Mesendoderm (in vitro differentiated cells): ENCODE measurements at regions not wholly inside any gene's neighbourhood (a gene's known extent, or its start where the extent isn't known, plus 50 kb on each side); places are given as distances from the start of the nearest gene placed in this dataset.

Source experiments
- DNase-seq: peaks from one replicate; pipeline ENCODE4 v3.0.0; 2013
- H2AK5ac ChIP-seq: 2 replicates; pipeline ENCODE4 v1.6.1; 2013; ENCODE audit warnings: low read length, inconsistent platforms
- H2BK120ac ChIP-seq: 2 replicates; pipeline ENCODE4 v1.6.1; 2013; ENCODE audit warnings: low read depth, mild to moderate bottlenecking, low read length, moderate library complexity, mixed read lengths
- H2BK15ac ChIP-seq: replicated peaks from 2 replicates; pipeline ENCODE4 v1.6.1; 2013; ENCODE audit warnings: low read depth, mild to moderate bottlenecking, moderate library complexity
- H2BK5ac ChIP-seq: 2 replicates; pipeline ENCODE4 v1.6.1; 2013; ENCODE audit warnings: low read length, inconsistent platforms
- H3K18ac ChIP-seq: 2 replicates; pipeline ENCODE4 v1.6.1; 2013; ENCODE audit warnings: mild to moderate bottlenecking, low read length, mixed read lengths
- H3K23ac ChIP-seq: one replicate; pipeline ENCODE4 v1.6.1; 2013; ENCODE audit warnings: low read length
- H3K27ac ChIP-seq: 2 replicates; pipeline ENCODE4 v1.5.1; 2013; ENCODE audit warnings: low read depth, mild to moderate bottlenecking, inconsistent platforms, low read length, moderate library complexity
- H3K27me3 ChIP-seq: 2 replicates; pipeline ENCODE4 v1.6.1; 2013; ENCODE audit warnings: low read length, control low read depth, mild to moderate bottlenecking, inconsistent platforms; ENCODE audit not compliant: insufficient read depth, poor library complexity
- H3K36me3 ChIP-seq: 2 replicates; pipeline ENCODE4 v1.6.1; 2013; ENCODE audit warnings: low read length, inconsistent platforms; ENCODE audit not compliant: control insufficient read depth, insufficient read depth
- H3K4ac ChIP-seq: one replicate; pipeline ENCODE4 v1.6.1; 2013; ENCODE audit warnings: low read depth, mild to moderate bottlenecking, low read length, moderate library complexity
- H3K4me1 ChIP-seq: 2 replicates; pipeline ENCODE4 v1.6.1; 2013; ENCODE audit warnings: low read depth, low read length, inconsistent platforms; ENCODE audit not compliant: control insufficient read depth
- H3K4me2 ChIP-seq: 2 replicates; pipeline ENCODE4 v1.6.1; 2013; ENCODE audit warnings: low read length
- H3K4me3 ChIP-seq: 2 replicates; pipeline ENCODE4 v1.5.1; 2013; ENCODE audit warnings: mild to moderate bottlenecking, low read length
- H3K56ac ChIP-seq: one replicate; pipeline ENCODE4 v1.6.1; 2013; ENCODE audit warnings: low read length
- H3K79me1 ChIP-seq: 2 replicates; pipeline ENCODE4 v1.6.1; 2013; ENCODE audit warnings: low read length, inconsistent platforms
- H3K79me2 ChIP-seq: 2 replicates; pipeline ENCODE4 v1.6.1; 2013; ENCODE audit warnings: mild to moderate bottlenecking, low read length; ENCODE audit not compliant: control insufficient read depth, insufficient read depth
- H3K9ac ChIP-seq: 2 replicates; pipeline ENCODE4 v1.6.1; 2013; ENCODE audit warnings: low read length, inconsistent platforms
- H4K5ac ChIP-seq: one replicate; pipeline ENCODE4 v1.6.1; 2013; ENCODE audit warnings: low read length
- H4K8ac ChIP-seq: one replicate; pipeline ENCODE4 v1.6.1; 2013; ENCODE audit warnings: low read depth, mild to moderate bottlenecking, control low read depth, low read length, moderate library complexity
- WGBS: extraction: QIAGEN DNeasy Blood & Tissue Kit; methylation state at CpG from one replicate; pipeline ENCODE4 v1.1.7; 2013; ENCODE audit warnings: low lambda C conversion rate, missing lambda C conversion rate; ENCODE audit not compliant: insufficient coverage; ENCODE audit errors: extremely low coverage; 5-methylcytosine and 5-hydroxymethylcytosine counted together

- Histone ChIP-seq H3K79me2 (no peaks in the 10 kb centered on the region), H3K79me1 (no peaks in the 10 kb centered on the region), H4K8ac (no peak overlapping the region), H2AK5ac (no peak overlapping the region), H3K4me3 (no peak overlapping the region), H3K4me1 (no peaks in the 10 kb centered on the region), H3K18ac (no peak overlapping the region), H2BK5ac (no peak overlapping the region), H3K56ac (no peak overlapping the region), H2BK120ac (no peak overlapping the region), H2BK15ac (no peak overlapping the region), H3K23ac (no peak overlapping the region), H3K4ac (no peak overlapping the region), H3K4me2 (no peak overlapping the region), H4K5ac (no peak overlapping the region), H3K27ac (no peak overlapping the region), H3K9ac (no peak overlapping the region), H3K36me3 (no peaks in the 10 kb centered on the region), H3K27me3 (no peaks in the 10 kb centered on the region)
- no peak for DNase-seq
Measured at GRCh38 chr13:89150362-89150761, 1479.2 kb downstream of the SLITRK5 start.

GRCh38 chr13:89153941-89154340 lies 1482.8 kb downstream of the SLITRK5 start:
- no peak overlapping the region for H3K4me2 ChIP-seq
- WGBS = no CpG with 5 or more reads among the region's 5 CpGs
- H3K36me3 ChIP-seq = no peaks in the 10 kb centered on the region
- no peak overlapping the region for H2BK5ac ChIP-seq
- H3K9ac ChIP-seq = no peak overlapping the region
- no peaks in the 10 kb centered on the region for H3K79me1 ChIP-seq
- H3K27ac ChIP-seq = no peak overlapping the region
- H4K8ac ChIP-seq = no peak overlapping the region
- DNase-seq = no peak
- H2BK120ac ChIP-seq = no peak overlapping the region
- H3K18ac ChIP-seq = no peak overlapping the region
- H2AK5ac ChIP-seq = no peak overlapping the region
- no peaks in the 10 kb centered on the region for H3K4me1 ChIP-seq
- no peak overlapping the region for H3K56ac ChIP-seq
- no peak overlapping the region for H2BK15ac ChIP-seq
- H3K23ac ChIP-seq = no peak overlapping the region
- no peak overlapping the region for H3K4ac ChIP-seq
- H4K5ac ChIP-seq = no peak overlapping the region
- H3K4me3 ChIP-seq = no peak overlapping the region
- H3K27me3 ChIP-seq = no peaks in the 10 kb centered on the region
- H3K79me2 ChIP-seq = no peaks in the 10 kb centered on the region

- Histone ChIP-seq H3K27me3 (no peaks in the 10 kb centered on the region), H3K27ac (no peak overlapping the region), H2BK5ac (no peak overlapping the region), H3K4me3 (no peak overlapping the region), H2BK15ac (no peak overlapping the region), H3K79me1 (no peaks in the 10 kb centered on the region), H3K4me2 (no peak overlapping the region), H3K79me2 (no peaks in the 10 kb centered on the region), H4K8ac (no peak overlapping the region), H3K23ac (no peak overlapping the region), H4K5ac (no peak overlapping the region), H3K56ac (no peak overlapping the region), H3K9ac (no peak overlapping the region), H3K4me1 (no peaks in the 10 kb centered on the region), H3K36me3 (no peaks in the 10 kb centered on the region), H2BK120ac (no peak overlapping the region), H3K18ac (no peak overlapping the region), H3K4ac (no peak overlapping the region), H2AK5ac (no peak overlapping the region)
- WGBS = no CpG with 5 or more reads among the region's 16 CpGs
- no peak for DNase-seq
Measured at GRCh38 chr13:89163096-89163495, 1491.9 kb downstream of the SLITRK5 start.

GRCh38 chr13:89165685-89166084 lies 1494.5 kb downstream of the SLITRK5 start:
- H2AK5ac ChIP-seq = no peak overlapping the region
- no peak for DNase-seq

GRCh38 chr13:89169951-89170350 lies 1498.8 kb downstream of the SLITRK5 start:
- Histone ChIP-seq H3K4me3 (no peak overlapping the region), H3K23ac (no peak overlapping the region), H3K79me1 (no peaks in the 10 kb centered on the region), H3K4ac (no peak overlapping the region), H2AK5ac (no peak overlapping the region), H3K27ac (no peak overlapping the region), H3K4me1 (no peaks in the 10 kb centered on the region), H3K79me2 (no peaks in the 10 kb centered on the region), H2BK5ac (no peak overlapping the region), H3K9ac (no peak overlapping the region), H4K8ac (no peak overlapping the region), H3K36me3 (no peaks in the 10 kb centered on the region), H3K4me2 (no peak overlapping the region), H3K56ac (no peak overlapping the region), H2BK15ac (no peak overlapping the region), H2BK120ac (no peak overlapping the region), H3K27me3 (no peaks in the 10 kb centered on the region), H4K5ac (no peak overlapping the region), H3K18ac (no peak overlapping the region)
- no CpG with 5 or more reads among the region's 1 CpG for WGBS
- no peak for DNase-seq

More at GRCh38 chr13:89165685-89166084, 1494.5 kb downstream of the SLITRK5 start:
- Histone ChIP-seq H3K4ac (no peak overlapping the region), H3K79me1 (no peaks in the 10 kb centered on the region), H3K79me2 (no peaks in the 10 kb centered on the region), H3K23ac (no peak overlapping the region), H3K18ac (no peak overlapping the region), H2BK120ac (no peak overlapping the region), H3K4me1 (no peaks in the 10 kb centered on the region), H4K8ac (no peak overlapping the region), H2BK15ac (no peak overlapping the region), H3K27ac (no peak overlapping the region), H3K36me3 (no peaks in the 10 kb centered on the region), H4K5ac (no peak overlapping the region), H2BK5ac (no peak overlapping the region), H3K56ac (no peak overlapping the region), H3K27me3 (no peaks in the 10 kb centered on the region), H3K4me2 (no peak overlapping the region), H3K9ac (no peak overlapping the region), H3K4me3 (no peak overlapping the region)
- WGBS = no CpG with 5 or more reads among the region's 1 CpG

GRCh38 chr13:89181041-89181440 lies 1509.9 kb downstream of the SLITRK5 start:
- no peak overlapping the region for H2BK15ac ChIP-seq
- no peaks in the 10 kb centered on the region for H3K27me3 ChIP-seq
- H3K4me3 ChIP-seq = no peak overlapping the region
- DNase-seq = no peak
- H4K5ac ChIP-seq = no peak overlapping the region
- H3K4me2 ChIP-seq = no peak overlapping the region
- no peaks in the 10 kb centered on the region for H3K79me2 ChIP-seq
- no peak overlapping the region for H3K4ac ChIP-seq
- H3K36me3 ChIP-seq = no peaks in the 10 kb centered on the region
- no peak overlapping the region for H4K8ac ChIP-seq
- H3K9ac ChIP-seq = no peak overlapping the region
- no peaks in the 10 kb centered on the region for H3K79me1 ChIP-seq
- H3K27ac ChIP-seq = no peak overlapping the region
- H2BK120ac ChIP-seq = no peak overlapping the region
- no peak overlapping the region for H3K18ac ChIP-seq
- no peak overlapping the region for H3K23ac ChIP-seq
- no peak overlapping the region for H2AK5ac ChIP-seq
- H3K4me1 ChIP-seq = no peaks in the 10 kb centered on the region
- H3K56ac ChIP-seq = no peak overlapping the region
- no peak overlapping the region for H2BK5ac ChIP-seq
